HG02610 (cell line): ENCODE measurements at regions not wholly inside any gene's neighbourhood (a gene's known extent, or its start where the extent isn't known, plus 50 kb on each side); places are given as distances from the start of the nearest gene placed in this dataset.
"Not testable (repeated sequence)": the region's sequence is repeated elsewhere in the genome, so short reads cannot be mapped to it uniquely, and the experiment has no call there.

Experiments
- ATAC-seq: cut with Tn5 transposase; IDR thresholded peaks from one replicate; pipeline ENCODE4 v1.9.1; 2021; ENCODE audit warnings: mild to moderate bottlenecking, moderate library complexity; ENCODE audit not compliant: unreplicated experiment

- not testable (repeated sequence) for ATAC-seq
Measured at GRCh38 chr5:145395151-145395550, 440.0 kb downstream of the PRELID2 start.

GRCh38 chr5:145393426-145393825, 441.7 kb downstream of the PRELID2 start:
- ATAC-seq: no peak

- ATAC-seq: no peak
Measured at GRCh38 chr5:145389047-145389446, 446.1 kb downstream of the PRELID2 start.

- ATAC-seq: no peak
Measured at GRCh38 chr5:145385276-145385675, 449.9 kb downstream of the PRELID2 start.

- no peak for ATAC-seq
Measured at GRCh38 chr5:145378226-145378625, 456.9 kb downstream of the PRELID2 start.

GRCh38 chr5:145375521-145375920, 459.6 kb downstream of the PRELID2 start:
- ATAC-seq: no peak

GRCh38 chr5:145365464-145365863, 469.7 kb downstream of the PRELID2 start:
- ATAC-seq: no peak

GRCh38 chr5:145362266-145362665, 472.9 kb downstream of the PRELID2 start:
- ATAC-seq: no peak

- ATAC-seq: no peak
Measured at GRCh38 chr5:145360936-145361335, 474.2 kb downstream of the PRELID2 start.

GRCh38 chr5:145350513-145350912, 484.6 kb downstream of the PRELID2 start:
- no peak for ATAC-seq

- no peak for ATAC-seq
Measured at GRCh38 chr5:145347026-145347616, 488.0 kb downstream of the PRELID2 start.

- ATAC-seq: no peak
Measured at GRCh38 chr5:145345511-145346287, 489.4 kb downstream of the PRELID2 start.

GRCh38 chr5:145341842-145342241, 493.3 kb downstream of the PRELID2 start:
- ATAC-seq: no peak

GRCh38 chr5:145340099-145340498, 495.0 kb downstream of the PRELID2 start:
- ATAC-seq: no peak

GRCh38 chr5:145324767-145325479, 510.2 kb downstream of the PRELID2 start:
- no peak for ATAC-seq

GRCh38 chr5:145324101-145324500, 511.0 kb downstream of the PRELID2 start:
- no peak for ATAC-seq

- no peak for ATAC-seq
Measured at GRCh38 chr5:145316282-145316681, 518.9 kb downstream of the PRELID2 start.

GRCh38 chr5:145307866-145308382, 527.2 kb downstream of the PRELID2 start:
- ATAC-seq: no peak

GRCh38 chr5:145295236-145295835, 539.8 kb downstream of the PRELID2 start:
- no peak for ATAC-seq

GRCh38 chr5:145294331-145294730, 540.8 kb downstream of the PRELID2 start:
- no peak for ATAC-seq

- no peak for ATAC-seq
Measured at GRCh38 chr5:145293716-145294115, 541.4 kb downstream of the PRELID2 start.
